HEK293T (cell line): ENCODE measurements at regions not wholly inside any gene's neighbourhood (a gene's known extent, or its start where the extent isn't known, plus 50 kb on each side); places are given as distances from the start of the nearest gene placed in this dataset.

Source experiments
- CTCF ChIA-PET: fragments of 350-600 bp; formaldehyde crosslinking; extraction: SDS; loops from one replicate; lab custom pipeline; 2021; ENCODE audit warnings: antibody characterized with exemption, inconsistent platforms; lab: Yijun Ruan, JAX
- POLR2A ChIA-PET: fragments of 350-600 bp; formaldehyde crosslinking; extraction: SDS; loops from one replicate; lab custom pipeline; 2020; ENCODE audit warnings: antibody characterized with exemption, inconsistent platforms; lab: Yijun Ruan, JAX
- DNase-seq: peaks from one replicate; pipeline ENCODE4 v3.0.0; 2012; ENCODE audit warnings: mixed read lengths; ENCODE audit errors: extremely low spot score
- ARNT ChIP-seq: fragments of 450-650 bp; IDR thresholded peaks from 2 replicates; pipeline ENCODE4 v1.6.1; 2017; ENCODE audit warnings: mild to moderate bottlenecking
- BHLHE40 ChIP-seq: fragments of 450-650 bp; IDR thresholded peaks from 2 replicates; pipeline ENCODE4 v1.6.1; 2016; ENCODE audit warnings: mild to moderate bottlenecking, moderate library complexity, borderline replicate concordance
- CTBP1 ChIP-seq: fragments of 450-650 bp; IDR thresholded peaks from 2 replicates; pipeline ENCODE4 v1.6.1; 2016; ENCODE audit warnings: borderline replicate concordance
- ELF4 ChIP-seq: fragments of 450-650 bp; IDR thresholded peaks from 2 replicates; pipeline ENCODE4 v1.6.1; 2017; ENCODE audit warnings: antibody characterized with exemption
- FOXA1 ChIP-seq: fragments of 450-650 bp; IDR thresholded peaks from 2 replicates; pipeline ENCODE4 v1.6.1; 2016; ENCODE audit warnings: mild to moderate bottlenecking
- FOXK2 ChIP-seq: fragments of 450-650 bp; IDR thresholded peaks from 2 replicates; pipeline ENCODE4 v1.6.1; 2016; ENCODE audit warnings: mild to moderate bottlenecking
- FOXM1 ChIP-seq: fragments of 450-650 bp; IDR thresholded peaks from 2 replicates; pipeline ENCODE4 v1.6.1; 2017; ENCODE audit warnings: mild to moderate bottlenecking, borderline replicate concordance
- HDGF ChIP-seq: fragments of 450-650 bp; IDR thresholded peaks from 2 replicates; pipeline ENCODE4 v1.6.1; 2017; ENCODE audit warnings: antibody characterized with exemption, borderline replicate concordance
- L3MBTL2 ChIP-seq: fragments of 450-650 bp; conservative IDR thresholded peaks from 2 replicates; pipeline ENCODE4 v1.6.1; 2016; ENCODE audit warnings: mild to moderate bottlenecking
- LEF1 ChIP-seq: fragments of 450-650 bp; IDR thresholded peaks from 2 replicates; pipeline ENCODE4 v1.6.1; 2017; ENCODE audit warnings: mild to moderate bottlenecking, borderline replicate concordance
- NFRKB ChIP-seq: fragments of 450-650 bp; IDR thresholded peaks from 2 replicates; pipeline ENCODE4 v1.6.1; 2016; ENCODE audit warnings: mild to moderate bottlenecking, moderate library complexity
- SP1 ChIP-seq: fragments of 450-650 bp; IDR thresholded peaks from 2 replicates; pipeline ENCODE4 v1.6.1; 2017
- SUZ12 ChIP-seq: fragments of 450-650 bp; IDR thresholded peaks from 2 replicates; pipeline ENCODE4 v1.6.1; 2016; ENCODE audit warnings: mild to moderate bottlenecking
- TARDBP ChIP-seq: fragments of 450-650 bp; IDR thresholded peaks from 2 replicates; pipeline ENCODE4 v1.6.1; 2016
- ZNF384 ChIP-seq: fragments of 450-650 bp; IDR thresholded peaks from 2 replicates; pipeline ENCODE4 v1.6.1; 2016
- TF ChIP-seq, protein P1 (sequence below): fragments of 450-650 bp; IDR thresholded peaks from 2 replicates; pipeline ENCODE4 v1.6.1; 2016

DNA sequence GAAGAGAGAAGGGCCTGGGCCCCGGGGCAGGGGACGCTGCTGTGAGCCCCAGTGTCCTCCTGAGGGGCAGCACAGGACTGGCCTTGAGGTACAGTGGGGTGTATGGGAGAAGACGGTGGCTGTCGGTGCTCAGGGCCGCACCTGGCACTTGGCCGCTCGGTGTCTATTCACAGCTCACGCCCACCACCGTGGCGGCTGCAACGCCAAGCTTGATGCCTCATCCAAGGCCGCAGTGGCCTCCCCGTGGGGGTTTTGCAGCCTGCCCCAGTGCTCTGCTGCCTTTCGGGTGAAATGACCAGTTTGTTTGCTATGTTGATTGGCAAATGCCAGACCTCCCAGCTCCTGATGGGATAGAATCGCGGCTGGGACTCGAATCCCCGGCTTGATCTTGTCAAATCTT lies 79.5 kb upstream of the SLCO4A1 start:
- POLR2A ChIA-PET = no interaction called here
- CTCF ChIA-PET = no interaction called here
- TF ChIP-seq, protein P1, sequence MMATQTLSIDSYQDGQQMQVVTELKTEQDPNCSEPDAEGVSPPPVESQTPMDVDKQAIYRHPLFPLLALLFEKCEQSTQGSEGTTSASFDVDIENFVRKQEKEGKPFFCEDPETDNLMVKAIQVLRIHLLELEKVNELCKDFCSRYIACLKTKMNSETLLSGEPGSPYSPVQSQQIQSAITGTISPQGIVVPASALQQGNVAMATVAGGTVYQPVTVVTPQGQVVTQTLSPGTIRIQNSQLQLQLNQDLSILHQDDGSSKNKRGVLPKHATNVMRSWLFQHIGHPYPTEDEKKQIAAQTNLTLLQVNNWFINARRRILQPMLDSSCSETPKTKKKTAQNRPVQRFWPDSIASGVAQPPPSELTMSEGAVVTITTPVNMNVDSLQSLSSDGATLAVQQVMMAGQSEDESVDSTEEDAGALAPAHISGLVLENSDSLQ = no peak
- no peak for TF ChIP-seq ARNT
- no peak for TF ChIP-seq ZNF384
- no peak for TF ChIP-seq NFRKB
- TF ChIP-seq FOXM1 = no peak
- TF ChIP-seq CTBP1 = no peak
- no peak for TF ChIP-seq HDGF
- no peak for TF ChIP-seq FOXA1
- no peak for TF ChIP-seq SP1
- no peak for TF ChIP-seq TARDBP
- no peak for TF ChIP-seq BHLHE40
- TF ChIP-seq SUZ12 = no peak
- no peak for DNase-seq

DNA sequence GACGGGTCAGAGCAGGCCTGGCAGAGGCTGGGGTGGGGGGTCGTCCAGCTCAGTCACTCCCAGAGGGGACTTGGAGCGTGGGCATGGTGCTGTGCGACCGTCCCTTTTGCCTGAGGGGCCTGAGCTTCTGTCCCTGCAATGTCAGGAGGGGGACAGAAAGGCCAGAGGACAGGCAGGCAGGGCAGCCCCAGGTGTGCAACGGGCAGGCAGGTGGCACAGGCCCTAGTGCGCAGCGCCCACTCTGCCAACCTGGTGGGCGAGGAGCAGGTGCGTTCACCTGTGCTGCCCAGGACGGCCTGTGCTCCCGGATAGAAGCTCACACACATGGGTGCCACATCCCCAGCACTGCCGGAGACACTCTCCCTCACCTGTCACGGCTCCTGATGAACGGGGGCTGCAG lies 78.7 kb upstream of the SLCO4A1 start:
- CTCF ChIA-PET = no interaction called here
- no peak for DNase-seq
- POLR2A ChIA-PET = no interaction called here
- no peak for TF ChIP-seq ARNT
- TF ChIP-seq TARDBP = no peak
- no peak for TF ChIP-seq FOXK2
- TF ChIP-seq CTBP1 = no peak
- TF ChIP-seq ZNF384 = no peak
- TF ChIP-seq, protein P1 = no peak
- TF ChIP-seq FOXM1 = no peak
- TF ChIP-seq HDGF = no peak
- no peak for TF ChIP-seq NFRKB
- no peak for TF ChIP-seq LEF1
- TF ChIP-seq BHLHE40 = no peak
- no peak for TF ChIP-seq SP1

DNA sequence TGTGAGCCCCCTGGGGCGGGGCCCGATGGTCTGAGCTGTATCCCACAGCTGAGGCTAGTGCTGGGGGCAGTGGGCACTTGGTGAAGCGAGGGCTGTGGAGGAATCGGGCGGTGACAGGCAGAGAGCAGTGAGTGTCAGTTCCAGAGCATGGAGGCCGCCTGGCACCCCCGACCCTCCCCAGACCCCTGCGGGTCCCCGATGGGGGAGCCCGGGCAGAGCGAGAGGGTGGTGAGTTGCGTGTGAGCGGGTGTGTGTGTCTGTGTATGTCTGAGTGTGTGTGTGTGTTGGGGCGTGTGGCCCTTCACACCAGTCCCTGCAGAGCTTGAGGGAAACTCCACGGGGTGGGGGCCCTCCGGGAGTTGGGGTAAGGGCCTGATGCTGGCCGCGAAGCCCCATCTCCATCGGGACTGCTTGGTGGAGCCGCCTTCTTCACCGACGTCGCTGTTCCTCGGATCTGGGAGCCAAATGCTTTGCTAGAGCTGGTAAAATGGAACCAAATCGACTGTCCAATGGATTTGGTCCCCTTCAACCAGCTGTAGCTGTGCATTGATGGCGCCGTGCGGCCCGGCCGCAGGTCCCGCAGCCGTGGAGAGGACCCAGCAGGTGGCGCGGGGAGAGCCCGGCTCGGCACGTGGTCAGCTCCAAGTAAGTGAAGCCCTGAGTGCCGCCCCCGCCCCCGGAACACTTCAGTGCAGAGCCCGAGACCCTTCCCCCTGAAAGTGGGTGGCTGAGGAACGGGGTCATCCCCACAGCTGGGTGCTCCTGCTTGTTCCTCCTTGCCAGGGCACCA lies 77.7 kb upstream of the SLCO4A1 start:
- DNase-seq = no peak
- POLR2A ChIA-PET = no interaction called here
- CTCF ChIA-PET = no interaction called here
- TF ChIP-seq ARNT (no peak), ELF4 (no peak), FOXM1 (no peak), FOXA1 (no peak), SP1 (no peak)

GRCh38 chr20:62566266-62566665 lies 76.0 kb upstream of the SLCO4A1 start:
- no peak for DNase-seq
- ChIA-PET CTCF (no interaction called here), POLR2A (no interaction called here)
- TF ChIP-seq FOXM1 (no peak), FOXK2 (no peak), L3MBTL2 (no peak), ARNT (no peak)

GRCh38 chr20:62566771-62567170 lies 75.5 kb upstream of the SLCO4A1 start:
- CTCF ChIA-PET = no interaction called here
- TF ChIP-seq HDGF (no peak), TARDBP (no peak), FOXA1 (no peak), FOXK2 (no peak), FOXM1 (no peak), LEF1 (no peak), BHLHE40 (no peak), SP1 (no peak)
- no peak for DNase-seq
- POLR2A ChIA-PET = no interaction called here

DNA sequence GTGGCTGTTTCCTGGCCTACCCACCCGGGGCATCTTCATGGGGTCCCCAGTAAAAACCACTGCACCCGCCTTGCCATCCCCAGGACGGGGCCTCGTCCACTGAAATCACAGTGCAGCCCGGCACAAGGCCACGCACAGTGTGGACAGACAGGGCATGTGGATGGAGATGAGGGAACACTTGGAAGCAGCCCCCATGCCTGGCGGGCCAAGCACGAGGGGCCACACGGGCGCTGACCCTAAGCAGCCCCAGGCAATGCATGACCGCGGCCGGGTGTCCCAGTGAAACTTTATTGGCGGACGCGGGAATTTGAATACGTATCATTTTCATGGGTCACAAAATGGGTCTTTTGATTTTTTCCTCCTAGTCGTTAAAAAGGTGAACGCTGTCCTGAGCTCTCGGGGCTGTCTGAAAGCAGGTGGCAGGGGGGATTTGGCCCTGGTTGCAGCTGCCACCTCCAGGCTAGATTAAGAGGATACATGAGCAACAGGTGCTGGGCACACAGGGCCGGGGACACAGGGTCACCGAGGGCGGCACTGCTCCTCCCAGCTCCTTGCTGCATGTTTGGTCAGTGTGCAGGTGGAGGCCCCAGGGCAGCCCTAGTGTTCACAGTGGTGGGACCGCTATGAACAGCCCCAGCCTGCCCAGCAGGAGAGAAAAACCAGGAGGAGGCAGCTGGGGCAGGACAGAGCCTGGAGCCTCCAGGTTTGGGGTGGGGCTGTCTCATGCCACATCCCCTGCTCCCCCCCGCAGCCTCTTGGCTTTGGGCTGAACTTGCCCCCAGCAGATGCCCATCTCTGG lies 74.9 kb upstream of the SLCO4A1 start:
- POLR2A ChIA-PET = no interaction called here
- CTCF ChIA-PET = no interaction called here
- no peak for DNase-seq
- TF ChIP-seq NFRKB (no peak), L3MBTL2 (no peak), SP1 (no peak), TARDBP (no peak), ZNF384 (no peak), BHLHE40 (no peak), LEF1 (no peak), ELF4 (no peak), FOXM1 (no peak), SUZ12 (no peak), ARNT (no peak), FOXK2 (no peak), CTBP1 (no peak), FOXA1 (no peak), HDGF (no peak)
- TF ChIP-seq, protein P1 = no peak

GRCh38 chr20:62568045-62568389 lies 74.3 kb upstream of the SLCO4A1 start:
- POLR2A ChIA-PET = no interaction called here
- DNase-seq = no peak
- CTCF ChIA-PET = no interaction called here
- TF ChIP-seq TARDBP (no peak), SP1 (no peak), FOXM1 (no peak), NFRKB (no peak), FOXK2 (no peak), ARNT (no peak), HDGF (no peak), FOXA1 (no peak), L3MBTL2 (no peak), ZNF384 (no peak), ELF4 (no peak), LEF1 (no peak), SUZ12 (no peak), BHLHE40 (no peak), CTBP1 (no peak)
- TF ChIP-seq, protein P1 = no peak
